ENCODE measurements at regions not wholly inside any gene's neighbourhood (a gene's known extent, or its start where the extent isn't known, plus 50 kb on each side); places are given as distances from the start of the nearest gene placed in this dataset.

- TF ChIP-seq CTCF (IDR thresholded peaks at IDR 0.05), result no peak
- TF ChIP-seq POLR2A (IDR thresholded peaks at IDR 0.05), result no peak
- no peak for TF ChIP-seq EP300 (IDR thresholded peaks at IDR 0.05)
- TF ChIP-seq POLR2AphosphoS5 (IDR thresholded peaks at IDR 0.05), result no peak
Observed at GRCh38 chr16:80198311-80199299, 342.2 kb upstream of the DYNLRB2 start.
